HG03139 (cell line): ENCODE measurements at regions not wholly inside any gene's neighbourhood (a gene's known extent, or its start where the extent isn't known, plus 50 kb on each side); places are given as distances from the start of the nearest gene placed in this dataset.

Source experiments
- ATAC-seq: cut with Tn5 transposase; IDR thresholded peaks from one replicate; pipeline ENCODE4 v1.9.1; 2021; ENCODE audit not compliant: unreplicated experiment

DNA sequence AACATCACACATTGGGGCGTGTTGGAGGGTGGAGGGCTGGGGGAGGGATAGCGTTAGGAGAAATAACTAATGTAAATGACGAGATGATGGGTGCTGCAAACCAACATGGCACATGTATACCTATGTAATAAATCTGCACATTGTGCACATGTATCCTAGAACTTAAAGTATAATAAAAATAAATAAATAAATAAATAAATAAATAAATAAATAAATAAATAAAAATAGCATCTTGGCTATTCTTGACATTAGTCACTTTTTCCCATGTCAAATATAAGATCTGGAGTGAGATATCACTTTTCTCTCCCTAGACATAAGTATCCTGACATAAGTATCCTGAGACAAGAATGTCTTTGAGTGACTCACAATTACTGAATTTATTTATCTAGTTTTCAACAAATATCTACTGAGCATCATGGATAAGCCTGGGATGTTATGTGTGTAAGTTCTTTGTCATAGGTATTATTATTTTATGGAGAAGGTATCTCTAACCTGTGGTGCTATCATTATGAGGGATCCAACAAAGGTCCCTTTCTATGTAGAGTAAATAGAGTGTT is 691.3 kb downstream of the SORCS1 start:
- no peak for ATAC-seq

GRCh38 chr10:106467506-106467905 is 697.0 kb downstream of the SORCS1 start:
- no peak for ATAC-seq

DNA sequence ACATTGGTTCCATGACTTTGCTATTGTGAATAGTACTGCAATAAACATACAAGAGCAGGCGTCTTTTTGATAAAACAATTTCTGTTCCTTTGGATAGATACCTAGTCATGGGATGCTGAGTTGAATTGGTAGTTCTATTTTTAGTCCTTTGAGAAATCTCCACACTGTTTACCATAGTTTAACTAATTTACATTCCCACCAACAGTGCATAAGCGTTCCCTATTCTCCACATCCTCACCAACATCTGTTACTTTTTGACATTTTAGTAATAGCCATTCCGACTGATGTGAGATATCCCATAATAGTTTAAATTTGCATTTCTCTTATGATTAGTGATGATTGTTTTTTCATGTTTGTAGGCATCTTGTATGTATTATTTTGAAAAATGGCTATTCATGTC is 707.0 kb downstream of the SORCS1 start:
- no peak for ATAC-seq

DNA sequence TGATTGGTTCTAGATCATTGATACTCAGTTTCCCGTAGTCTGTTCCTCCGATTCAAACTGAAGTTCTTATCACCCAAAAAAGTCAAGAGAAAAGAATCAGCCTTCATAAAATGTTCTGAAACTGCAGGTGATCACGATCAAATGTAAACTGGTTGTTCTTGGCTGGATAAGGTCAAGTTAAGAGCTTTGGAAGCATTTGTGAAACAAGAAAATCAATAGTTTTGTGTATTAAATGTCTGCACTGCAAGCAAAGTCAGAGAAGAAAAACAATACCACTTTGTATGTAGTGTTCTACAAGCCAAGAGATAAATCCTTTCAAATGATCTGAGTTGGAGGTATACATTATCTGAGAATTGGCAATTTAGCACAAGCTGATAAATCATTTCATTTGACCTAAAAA is 710.3 kb downstream of the SORCS1 start:
- no peak for ATAC-seq

DNA sequence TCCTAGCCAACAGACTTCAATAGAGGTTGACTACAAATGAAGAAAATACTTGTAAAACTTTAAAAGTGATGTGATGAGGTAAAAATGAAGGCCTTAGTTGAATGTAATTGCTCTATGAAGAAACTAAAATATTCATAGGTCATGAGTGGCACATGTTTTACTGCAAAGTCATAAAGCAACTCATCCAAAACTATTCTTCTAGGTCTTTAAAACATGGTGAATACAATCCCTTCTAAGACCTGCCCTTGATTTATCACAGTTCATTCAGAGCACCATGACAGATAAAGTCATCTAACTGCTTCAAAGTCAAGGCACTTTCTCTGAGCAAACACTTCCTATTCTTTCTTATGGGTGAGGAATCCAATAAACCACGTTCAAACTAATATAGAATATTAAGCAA is 713.5 kb downstream of the SORCS1 start:
- ATAC-seq, result no peak

DNA sequence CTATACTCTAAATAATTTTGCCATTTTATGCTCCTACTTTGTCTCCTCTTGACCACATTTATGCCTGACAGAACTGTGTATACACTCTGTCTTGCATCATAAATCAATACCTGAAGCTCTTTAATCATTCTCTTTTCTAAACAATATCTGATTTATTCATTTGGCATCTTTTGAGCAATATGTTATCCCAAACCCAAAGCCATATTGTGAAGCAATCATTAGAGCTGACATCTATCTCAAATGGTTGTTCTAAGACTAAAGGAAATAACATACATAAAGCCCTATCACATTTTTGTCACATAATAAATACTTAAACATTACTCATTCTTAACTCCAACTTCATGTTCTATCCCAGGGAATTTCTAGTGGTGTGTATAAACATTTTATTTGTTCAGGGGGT is 717.6 kb downstream of the SORCS1 start:
- no peak for ATAC-seq

- no peak for ATAC-seq
These were observed 722.3 kb downstream of the SORCS1 start for GRCh38 chr10:106442223-106442622.

DNA sequence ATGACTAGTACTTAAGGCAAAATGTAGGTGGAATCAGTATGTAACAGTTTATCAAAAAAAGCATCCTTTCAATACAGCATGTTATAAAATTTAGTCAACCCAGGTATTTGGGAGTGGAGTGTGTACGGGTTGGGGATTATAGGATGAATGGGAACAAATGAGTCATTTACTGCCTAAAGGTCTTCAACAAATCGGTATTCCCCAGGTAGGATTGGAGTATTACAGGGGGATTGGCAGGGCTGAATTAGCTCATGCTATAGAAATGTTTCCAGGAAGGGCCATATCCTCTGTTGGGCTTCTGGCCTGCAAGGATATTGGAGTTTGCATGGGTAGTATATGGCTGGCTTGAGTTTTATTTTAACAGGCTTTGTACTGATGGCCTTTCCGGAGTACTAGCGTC is 723.7 kb downstream of the SORCS1 start:
- ATAC-seq, result no peak

DNA sequence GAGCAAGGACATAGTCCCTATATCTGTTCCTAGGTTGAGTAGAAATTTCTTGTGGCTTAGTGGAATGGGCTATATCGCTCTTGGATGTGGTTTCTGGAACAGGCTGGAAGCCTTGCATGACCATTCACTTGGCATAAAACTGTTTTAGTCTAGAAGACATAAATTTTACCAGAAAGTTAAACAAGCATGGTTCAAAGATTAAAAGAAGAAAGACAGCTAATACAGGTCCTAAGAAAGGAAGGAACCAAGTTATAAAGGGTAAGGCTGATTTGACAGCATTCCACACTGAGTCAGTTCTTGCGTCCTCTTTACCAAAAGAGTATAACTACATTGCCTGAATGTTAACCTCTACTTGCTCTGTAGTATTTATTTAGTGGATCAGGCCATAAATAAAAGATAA is 724.2 kb downstream of the SORCS1 start:
- ATAC-seq, result no peak

- ATAC-seq, result no peak
These were observed 725.1 kb downstream of the SORCS1 start for GRCh38 chr10:106439366-106439765.

DNA sequence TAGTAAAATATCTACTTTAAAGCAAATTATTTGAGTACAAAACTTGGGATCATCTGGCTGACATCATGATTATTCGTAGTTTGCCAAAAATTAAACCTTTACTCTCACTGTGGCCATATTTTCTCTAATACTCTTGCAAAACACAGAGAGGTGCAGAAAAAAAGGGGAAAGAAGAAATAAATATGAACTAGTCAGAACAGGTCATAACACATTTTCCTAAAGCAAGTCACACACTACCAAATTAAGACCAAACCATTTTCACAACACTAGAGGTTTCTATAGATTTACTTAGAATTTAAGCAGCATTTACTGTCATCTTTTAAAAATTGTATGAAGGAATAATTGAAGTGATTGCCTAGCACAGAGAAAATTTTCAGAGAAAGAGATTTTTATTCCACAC is 726.1 kb downstream of the SORCS1 start:
- no peak for ATAC-seq

DNA sequence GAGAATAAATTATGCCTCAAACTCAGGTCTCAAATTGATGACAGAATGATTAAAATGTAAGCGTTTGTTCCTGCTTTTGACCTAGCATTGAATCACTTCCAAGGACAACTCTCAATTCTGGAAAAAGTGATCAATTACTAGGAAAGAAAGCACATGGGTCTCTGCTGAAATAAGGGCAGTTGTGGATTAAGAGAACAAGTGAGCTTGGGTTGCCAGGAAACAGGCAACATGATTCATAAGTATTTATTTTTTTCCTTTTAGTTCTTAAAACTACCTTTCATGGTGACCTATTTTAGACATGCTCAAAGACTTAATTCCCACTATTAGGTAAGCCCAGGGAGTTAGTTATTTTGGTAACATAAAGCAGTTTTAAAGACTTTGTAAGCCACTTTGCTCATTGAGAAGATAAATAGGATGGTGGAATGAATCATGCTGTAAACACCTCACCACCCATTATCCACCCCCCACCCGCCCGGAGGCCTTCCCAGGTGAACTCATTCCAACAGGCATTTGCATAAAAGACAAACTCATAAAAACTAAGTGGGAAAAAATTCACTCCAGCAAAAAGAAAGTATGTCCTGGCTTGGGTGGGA is 728.3 kb downstream of the SORCS1 start:
- ATAC-seq, result no peak

GRCh38 chr10:106435081-106435480 is 729.4 kb downstream of the SORCS1 start:
- ATAC-seq, result no peak

DNA sequence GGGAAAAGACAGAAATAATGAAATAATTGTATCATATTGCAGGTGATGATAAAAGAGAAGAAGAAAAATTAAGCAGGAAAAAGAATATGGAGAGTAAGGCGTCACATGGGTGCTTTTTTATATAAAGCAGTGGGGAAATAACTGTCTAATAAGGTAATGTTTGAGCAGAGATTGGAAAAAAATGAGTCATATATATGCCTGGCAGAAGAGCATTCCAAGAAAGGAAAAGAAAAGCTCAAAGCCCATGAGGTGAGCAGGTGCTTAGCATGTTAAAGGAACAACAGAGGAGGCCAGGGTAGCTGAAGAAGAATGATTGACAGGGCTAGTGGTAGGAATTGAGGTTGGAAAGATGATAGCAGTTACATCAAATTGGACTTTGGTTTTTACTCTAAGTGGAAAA is 739.5 kb downstream of the SORCS1 start:
- no peak for ATAC-seq

DNA sequence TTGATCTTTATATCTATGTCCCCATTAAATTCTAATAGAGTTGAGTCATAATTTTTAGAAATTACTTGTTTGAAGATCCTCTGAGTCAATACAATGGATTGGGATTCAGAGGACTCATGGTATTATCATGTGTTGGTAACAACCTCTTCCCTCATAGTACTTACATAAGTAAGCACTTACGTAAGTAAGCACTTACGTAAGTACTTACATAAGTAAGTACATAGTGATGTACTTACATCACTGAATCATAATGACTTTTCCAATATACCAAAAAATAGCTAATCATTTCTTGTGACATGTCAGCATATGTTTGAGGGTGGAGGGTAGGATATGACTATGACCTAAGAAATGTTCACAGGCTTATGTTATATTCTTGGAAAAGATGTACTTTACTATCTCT is 740.5 kb downstream of the SORCS1 start:
- no peak for ATAC-seq

DNA sequence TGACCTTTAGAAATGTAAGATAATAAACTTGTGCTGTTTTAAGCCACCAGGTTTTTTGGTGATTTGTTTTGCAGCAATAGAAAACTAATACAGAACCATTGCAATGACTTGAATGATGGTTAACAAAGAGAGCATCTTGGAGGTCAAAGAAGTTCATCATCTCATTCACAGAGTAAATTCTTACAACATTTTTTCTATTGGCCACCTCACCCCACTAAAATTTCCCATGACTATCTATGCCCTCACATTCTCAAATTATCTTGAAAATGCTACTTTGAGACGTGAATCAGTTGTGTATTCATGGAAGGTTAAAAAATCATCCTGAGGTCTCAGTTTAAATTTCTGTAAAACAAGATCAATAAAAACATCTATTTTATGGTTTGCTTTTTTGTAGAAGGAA is 754.2 kb downstream of the SORCS1 start:
- no peak for ATAC-seq

DNA sequence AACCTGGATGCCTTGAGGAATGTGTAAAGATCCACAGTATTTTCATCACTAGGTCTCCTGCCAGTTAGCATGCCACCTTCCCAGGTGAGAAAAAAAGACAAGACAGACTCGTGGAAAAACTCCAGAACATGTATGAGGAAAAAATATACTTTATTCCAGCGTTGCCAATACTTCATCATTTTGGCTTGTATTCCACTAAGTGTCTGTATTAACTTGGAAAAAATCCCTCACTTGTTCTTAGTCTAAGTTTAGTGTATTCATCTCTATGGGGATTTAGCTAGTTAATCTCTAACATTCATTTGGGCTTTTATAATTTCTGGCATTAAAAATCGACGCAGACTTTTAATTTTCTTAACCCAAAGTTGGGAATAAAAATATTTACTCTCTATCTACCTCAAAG is 759.4 kb downstream of the SORCS1 start:
- ATAC-seq, result no peak

DNA sequence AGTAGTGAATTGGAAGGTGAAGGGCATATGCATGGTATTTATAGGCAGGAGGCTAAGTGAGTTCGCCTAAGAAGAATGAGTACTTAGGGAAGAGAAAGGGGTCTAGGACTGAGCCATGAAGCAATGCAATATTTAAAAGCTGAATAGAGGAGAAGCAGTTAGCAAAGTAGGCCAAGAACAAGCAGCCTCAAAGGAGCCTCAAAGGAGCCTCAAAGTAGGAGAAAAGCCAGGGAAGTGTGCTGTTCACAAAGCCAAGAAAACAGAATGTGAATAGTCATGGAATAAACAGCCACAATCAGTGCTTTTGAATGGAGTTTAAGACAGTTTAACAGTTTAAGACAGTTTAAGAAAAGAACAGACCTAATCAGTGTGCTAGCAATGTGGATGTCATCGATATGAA is 762.0 kb downstream of the SORCS1 start:
- ATAC-seq, result no peak

GRCh38 chr10:106401967-106402366 is 762.5 kb downstream of the SORCS1 start:
- ATAC-seq, result no peak

GRCh38 chr10:106401161-106401560 is 763.3 kb downstream of the SORCS1 start:
- ATAC-seq, result no peak

DNA sequence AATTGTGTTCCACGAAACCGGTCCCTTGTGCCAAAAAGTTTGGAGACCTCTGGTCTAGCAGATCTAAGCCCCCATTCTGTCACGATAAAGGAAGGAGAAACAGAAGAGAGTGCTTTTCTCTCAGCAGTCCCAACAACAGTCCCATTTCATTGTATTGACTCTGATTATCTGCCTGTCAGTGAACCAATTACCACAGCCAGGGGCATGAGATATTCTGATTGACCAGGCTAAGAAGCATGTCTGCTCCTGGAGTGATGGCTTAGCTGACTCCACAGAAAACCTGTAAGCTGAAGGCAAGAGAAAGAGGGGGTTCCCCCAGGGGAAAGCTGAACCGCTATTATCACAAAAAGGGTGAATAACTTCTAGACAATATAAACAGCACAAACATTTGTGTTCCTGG is 765.4 kb downstream of the SORCS1 start:
- no peak for ATAC-seq

DNA sequence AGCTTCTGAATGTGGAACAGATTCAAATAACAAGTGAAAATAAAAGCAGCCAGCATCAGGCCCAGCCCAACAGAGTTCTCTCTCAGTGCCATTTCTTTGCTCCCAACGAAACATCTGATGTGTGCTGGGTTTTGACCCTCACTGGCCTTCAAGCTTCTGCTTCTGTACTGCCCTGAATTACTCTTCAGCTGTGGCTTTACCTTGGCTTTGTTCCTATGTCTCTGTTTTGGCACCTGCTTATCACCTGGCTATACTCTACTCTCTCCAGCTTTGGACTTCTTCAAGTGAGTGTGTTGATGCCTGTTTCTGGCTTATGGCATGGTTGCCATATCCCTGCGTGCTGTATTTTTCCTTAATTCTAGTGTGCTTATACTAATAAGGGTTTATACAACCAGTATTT is 768.3 kb downstream of the SORCS1 start:
- no peak for ATAC-seq

DNA sequence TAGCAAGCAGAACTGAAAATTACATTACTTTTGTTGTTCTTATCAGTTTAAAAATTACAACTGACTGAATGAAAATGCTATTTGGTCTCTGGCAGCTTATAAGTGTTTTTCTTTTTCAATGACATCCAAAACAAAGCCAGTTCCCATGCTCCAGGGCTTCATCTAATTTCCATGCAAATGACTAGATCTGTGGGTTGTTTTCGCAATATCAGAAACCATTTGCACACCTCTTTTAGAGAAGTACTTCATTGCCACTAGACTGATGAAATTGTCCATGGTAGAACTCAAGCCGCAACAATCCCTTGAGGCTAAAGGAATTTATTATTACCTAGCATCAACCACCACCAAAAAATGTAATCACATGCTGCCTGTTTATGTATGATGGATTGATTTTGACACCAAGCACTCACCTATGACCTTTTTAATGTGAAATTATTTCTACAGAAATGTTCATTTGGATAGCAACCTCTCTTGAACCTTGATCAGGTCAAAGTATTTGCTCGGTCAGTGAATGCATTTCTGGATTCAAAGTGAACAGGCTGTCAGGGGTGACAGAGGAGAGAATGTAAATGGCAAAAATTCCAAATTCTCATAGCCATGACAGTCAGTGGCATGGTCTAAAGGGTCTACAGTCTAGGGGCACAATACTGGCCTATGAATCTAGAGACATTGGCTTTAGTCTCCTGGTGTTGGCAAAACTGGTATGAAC is 769.3 kb downstream of the SORCS1 start:
- ATAC-seq, result no peak
